PFSK-1 (cell line): ENCODE measurements at regions not wholly inside any gene's neighbourhood (a gene's known extent, or its start where the extent isn't known, plus 50 kb on each side); places are given as distances from the start of the nearest gene placed in this dataset.

ENCODE experiments used
- FOXP2 ChIP-seq: optimal IDR thresholded peaks from 2 replicates; pipeline ENCODE3; 2011; ENCODE audit warnings: borderline replicate concordance, control low read depth, inconsistent platforms; ENCODE audit not compliant: insufficient read depth; ENCODE audit errors: extremely low read length, extremely low read depth
- POLR2AphosphoS5 ChIP-seq: IDR thresholded peaks from 2 replicates; pipeline ENCODE4 v1.6.1; 2012; ENCODE audit warnings: low read depth, mild to moderate bottlenecking, control low read depth, low read length, moderate library complexity
- REST ChIP-seq, 2 experiments: IDR thresholded peaks; 2 replicates each; pipeline versions ENCODE4 v1.6.1 to v1.8.0; 2011 to 2012; ENCODE audit warnings: low read depth in 2 of 2, low read length in 2 of 2, control low read depth in 1 of 2, inconsistent platforms in 1 of 2, mild to moderate bottlenecking in 1 of 2, moderate library complexity in 1 of 2; ENCODE audit not compliant: insufficient read depth in 1 of 2
- SIN3A ChIP-seq: IDR thresholded peaks from 2 replicates; pipeline ENCODE4 v1.6.1; 2012; ENCODE audit warnings: mild to moderate bottlenecking, low read length, moderate library complexity, borderline replicate concordance; ENCODE audit not compliant: insufficient read depth
- TAF1 ChIP-seq: IDR thresholded peaks from 2 replicates; pipeline ENCODE4 v1.6.1; 2012; ENCODE audit warnings: low read length, control low read depth, borderline replicate concordance; ENCODE audit not compliant: insufficient read depth

GRCh38 chr2:138182250-138182936 is 218.1 kb downstream of the HNMT start:
- no peak for TF ChIP-seq TAF1
- no peak for TF ChIP-seq SIN3A
- TF ChIP-seq FOXP2: no peak
- no peak for TF ChIP-seq POLR2AphosphoS5
- TF ChIP-seq REST (IDR thresholded peaks at IDR 0.05; ENCODE audit: insufficient read depth in 1 of 2, low read depth in 2 of 2, low read length in 2 of 2): no peak

GRCh38 chr2:138182937-138183312 is 218.7 kb downstream of the HNMT start:
- TF ChIP-seq REST (IDR thresholded peaks at IDR 0.05; ENCODE audit: insufficient read depth in 1 of 2, low read depth in 2 of 2, low read length in 2 of 2) (no peak), SIN3A (no peak), POLR2AphosphoS5 (no peak), TAF1 (no peak), FOXP2 (no peak)

- TF ChIP-seq TAF1 (no peak), POLR2AphosphoS5 (no peak), FOXP2 (no peak), SIN3A (no peak), REST (IDR thresholded peaks at IDR 0.05; ENCODE audit: insufficient read depth in 1 of 2, low read depth in 2 of 2, low read length in 2 of 2) (no peak)
Observed at GRCh38 chr2:138183705-138184104, 219.4 kb downstream of the HNMT start.

- TF ChIP-seq FOXP2: no peak
- no peak for TF ChIP-seq REST (IDR thresholded peaks at IDR 0.05; ENCODE audit: insufficient read depth in 1 of 2, low read depth in 2 of 2, low read length in 2 of 2)
- TF ChIP-seq POLR2AphosphoS5: no peak
- no peak for TF ChIP-seq SIN3A
- TF ChIP-seq TAF1: no peak
Observed at GRCh38 chr2:138184428-138184827, 220.2 kb downstream of the HNMT start.

- TF ChIP-seq POLR2AphosphoS5 (no peak), TAF1 (no peak), REST (IDR thresholded peaks at IDR 0.05; ENCODE audit: insufficient read depth in 1 of 2, low read depth in 2 of 2, low read length in 2 of 2) (no peak), FOXP2 (no peak), SIN3A (no peak)
Observed at GRCh38 chr2:138185827-138186226, 221.6 kb downstream of the HNMT start.
